H1 (cell line): ENCODE measurements at regions not wholly inside any gene's neighbourhood (a gene's known extent, or its start where the extent isn't known, plus 50 kb on each side); places are given as distances from the start of the nearest gene placed in this dataset.

Source experiments
- BCL11A ChIP-seq, 2 experiments: IDR thresholded peaks; one replicate each; pipeline ENCODE4 v1.6.1; 2011; ENCODE audit warnings: low read depth in 2 of 2, low read length in 2 of 2, mild to moderate bottlenecking in 2 of 2
- JUN ChIP-seq: IDR thresholded peaks from 2 replicates; pipeline ENCODE4 v1.6.1; 2011; ENCODE audit warnings: low read depth, mild to moderate bottlenecking, improper control_type of control experiment, low read length
- KDM5A ChIP-seq: fragments of 200-600 bp; IDR thresholded peaks from 2 replicates; pipeline ENCODE4 v1.7.1; 2012; ENCODE audit warnings: mild to moderate bottlenecking, low read length, inconsistent platforms, mixed read lengths
- SP2 ChIP-seq: IDR thresholded peaks from 2 replicates; pipeline ENCODE4 v1.6.1; 2012; ENCODE audit warnings: mild to moderate bottlenecking, low read length, inconsistent platforms
- SP4 ChIP-seq: IDR thresholded peaks from 2 replicates; pipeline ENCODE4 v1.6.1; 2012; ENCODE audit warnings: low read length, inconsistent platforms
- TAF1 ChIP-seq: IDR thresholded peaks from 2 replicates; pipeline ENCODE4 v1.6.1; 2011; ENCODE audit warnings: mild to moderate bottlenecking, low read depth, low read length
- TEAD4 ChIP-seq: IDR thresholded peaks from 2 replicates; pipeline ENCODE4 v1.6.1; 2012; ENCODE audit warnings: low read depth, low read length, inconsistent platforms, mixed read lengths

DNA sequence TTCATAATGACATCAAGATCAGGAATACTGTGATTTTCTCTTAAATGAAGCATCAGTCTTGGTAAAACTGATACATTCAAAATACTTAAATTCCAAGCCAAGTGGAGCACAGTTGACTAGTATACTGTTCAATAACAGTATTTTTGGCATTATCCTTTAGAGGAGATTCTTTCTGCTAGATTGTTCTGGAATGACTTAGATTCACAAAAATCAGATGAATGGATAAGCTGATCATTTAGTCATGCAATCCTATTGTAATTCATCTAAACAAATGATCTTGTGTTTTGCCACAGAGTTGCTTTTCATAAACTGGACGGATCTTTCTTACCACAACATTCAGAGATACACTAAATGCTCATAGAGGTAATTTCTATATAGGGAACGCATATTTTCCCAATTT is 232.0 kb downstream of the CXXC4 start (continued):
- TF ChIP-seq SP2 = no peak
- no peak for TF ChIP-seq TAF1
- no peak for TF ChIP-seq TEAD4
- no peak for TF ChIP-seq SP4
- no peak for TF ChIP-seq BCL11A (IDR thresholded peaks at IDR 0.05; ENCODE audit: low read depth in 2 of 2, low read length in 2 of 2)
- no peak for TF ChIP-seq JUN
- TF ChIP-seq KDM5A = no peak
